Cardiac muscle cell (in vitro differentiated cells and primary cell): ENCODE measurements at regions not wholly inside any gene's neighbourhood (a gene's known extent, or its start where the extent isn't known, plus 50 kb on each side); places are given as distances from the start of the nearest gene placed in this dataset.

Experiments
- DNase-seq, 2 donors: peaks; one replicate each; pipeline versions ENCODE4 v3.0.0 to v3.0.0-alpha.2; 2010 to 2017; ENCODE audit warnings: low read depth in 1 of 2, low spot score in 1 of 2
- H3K27ac ChIP-seq: fragments of 200-600 bp; sonication (generic); 2 replicates; pipeline ENCODE4 v1.5.1; 2016
- H3K27me3 ChIP-seq: fragments of 200-600 bp; sonication (generic); 2 replicates; pipeline ENCODE4 v1.6.0; 2016; ENCODE audit warnings: control low read depth
- H3K36me3 ChIP-seq: fragments of 200-600 bp; sonication (generic); 2 replicates; pipeline ENCODE4 v1.5.1; 2016; ENCODE audit warnings: control low read depth
- H3K4me1 ChIP-seq: fragments of 200-600 bp; sonication (generic); 2 replicates; pipeline ENCODE4 v1.8.1; 2017; ENCODE audit warnings: low read depth, mild to moderate bottlenecking, mixed run types
- H3K4me3 ChIP-seq: fragments of 200-600 bp; sonication (generic); 2 replicates; pipeline ENCODE4 v1.5.1; 2016; ENCODE audit warnings: mild to moderate bottlenecking
- H3K9me3 ChIP-seq: fragments of 200-600 bp; sonication (generic); 2 replicates; pipeline ENCODE4 v1.5.1; 2017; ENCODE audit warnings: low read depth, mild to moderate bottlenecking, control low read depth
- CTCF ChIP-seq: IDR thresholded peaks from 2 replicates; pipeline ENCODE4 v1.5.1; 2012; ENCODE audit warnings: low read depth, mild to moderate bottlenecking, low read length

DNA sequence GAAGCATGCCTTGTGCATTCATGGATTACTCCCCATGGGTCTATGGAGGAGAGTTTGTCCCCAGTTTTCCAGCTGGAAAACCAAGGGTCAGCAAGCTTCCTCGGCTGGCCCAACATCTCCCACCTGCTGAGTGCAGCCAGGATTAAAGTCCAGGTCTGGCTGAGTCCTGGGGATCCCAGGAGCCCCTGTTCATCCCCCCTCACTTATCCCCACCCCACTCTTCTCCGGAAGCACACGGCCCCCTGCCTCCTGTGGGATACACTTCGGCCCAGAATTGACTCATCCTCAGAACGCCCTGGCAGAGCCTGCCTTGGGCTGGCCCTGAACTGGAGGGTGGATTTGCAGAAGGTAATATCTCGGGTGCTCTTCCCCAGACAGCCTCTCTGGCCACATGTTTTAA, 276.1 kb downstream of the NPHP4 start:
- no peak for TF ChIP-seq CTCF
- H3K4me3 ChIP-seq: no peak overlapping the region
- no peak for DNase-seq
- no peaks in the 10 kb centered on the region for H3K9me3 ChIP-seq
- H3K27me3 ChIP-seq: no peaks in the 10 kb centered on the region
- no peaks in the 10 kb centered on the region for H3K4me1 ChIP-seq
- no peaks in the 10 kb centered on the region for H3K36me3 ChIP-seq
- H3K27ac ChIP-seq: no peak overlapping the region

GRCh38 chr1:5713101-5714010, 278.9 kb downstream of the NPHP4 start:
- no peaks in the 10 kb centered on the region for H3K4me1 ChIP-seq
- H3K27me3 ChIP-seq: no peaks in the 10 kb centered on the region
- H3K36me3 ChIP-seq: no peaks in the 10 kb centered on the region
- H3K27ac ChIP-seq: no peak overlapping the region
- DNase-seq: no peak
- no peak overlapping the region for H3K4me3 ChIP-seq
- no peaks in the 10 kb centered on the region for H3K9me3 ChIP-seq
- no peak for TF ChIP-seq CTCF

DNA sequence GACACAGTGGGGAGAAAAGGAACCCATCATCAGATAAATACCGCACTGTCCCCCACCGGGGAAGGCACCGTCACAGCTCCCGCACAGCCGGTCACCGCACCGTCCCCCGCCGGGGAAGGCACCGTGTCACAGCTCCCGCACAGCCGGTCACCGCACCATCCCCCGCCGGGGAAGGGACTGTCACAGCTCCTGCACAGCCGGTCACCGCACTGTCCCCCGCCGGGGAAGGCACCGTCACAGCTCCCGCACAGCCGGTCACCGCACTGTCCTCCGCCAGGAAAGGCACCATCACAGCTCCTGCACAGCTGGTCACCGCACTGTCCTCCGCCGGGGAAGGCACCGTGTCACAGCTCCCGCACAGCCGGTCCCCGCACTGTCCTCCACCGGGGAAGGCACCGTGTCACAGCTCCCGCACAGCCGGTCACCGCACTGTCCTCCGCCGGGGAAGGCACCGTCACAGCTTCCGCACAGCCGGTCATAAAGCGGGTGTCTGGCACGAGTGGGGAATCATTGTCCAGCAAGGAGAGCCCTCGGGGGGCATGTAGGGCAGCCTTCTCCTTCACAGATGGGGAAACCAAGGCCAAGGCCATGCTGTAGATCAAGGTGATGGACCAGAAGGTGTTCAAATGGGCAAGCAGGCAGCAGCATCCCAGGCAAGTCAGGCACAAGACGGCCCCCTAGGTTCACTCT, 280.1 kb downstream of the NPHP4 start:
- Histone ChIP-seq H3K36me3 (no peaks in the 10 kb centered on the region), H3K4me1 (no peaks in the 10 kb centered on the region), H3K27ac (no peak overlapping the region), H3K27me3 (no peaks in the 10 kb centered on the region), H3K4me3 (no peak overlapping the region), H3K9me3 (no peaks in the 10 kb centered on the region)
- TF ChIP-seq CTCF: no peak
- no peak for DNase-seq

DNA sequence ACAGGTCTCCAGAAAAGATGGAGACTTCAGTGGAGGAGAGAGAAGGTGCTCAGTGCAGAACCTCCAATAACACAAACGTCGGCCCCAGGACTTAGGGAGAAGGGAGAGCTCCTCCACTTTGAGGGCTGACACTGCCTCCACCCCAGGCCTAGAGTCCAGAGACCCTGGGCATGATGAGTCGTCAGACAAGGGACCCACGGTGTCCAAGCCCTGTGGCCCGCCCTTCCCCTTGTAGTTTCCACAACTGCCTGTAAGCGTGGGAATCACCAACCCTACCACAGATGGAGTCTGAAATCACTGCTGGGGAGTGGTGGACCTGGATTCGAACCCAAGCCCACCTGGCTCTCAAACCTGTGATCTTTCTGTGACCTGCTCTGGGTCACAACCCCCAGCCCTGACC, 281.1 kb downstream of the NPHP4 start:
- no peak for TF ChIP-seq CTCF
- H3K4me3 ChIP-seq: no peak overlapping the region
- no peaks in the 10 kb centered on the region for H3K36me3 ChIP-seq
- H3K4me1 ChIP-seq: no peaks in the 10 kb centered on the region
- H3K27ac ChIP-seq: no peak overlapping the region
- no peaks in the 10 kb centered on the region for H3K9me3 ChIP-seq
- no peak for DNase-seq
- H3K27me3 ChIP-seq: no peaks in the 10 kb centered on the region

DNA sequence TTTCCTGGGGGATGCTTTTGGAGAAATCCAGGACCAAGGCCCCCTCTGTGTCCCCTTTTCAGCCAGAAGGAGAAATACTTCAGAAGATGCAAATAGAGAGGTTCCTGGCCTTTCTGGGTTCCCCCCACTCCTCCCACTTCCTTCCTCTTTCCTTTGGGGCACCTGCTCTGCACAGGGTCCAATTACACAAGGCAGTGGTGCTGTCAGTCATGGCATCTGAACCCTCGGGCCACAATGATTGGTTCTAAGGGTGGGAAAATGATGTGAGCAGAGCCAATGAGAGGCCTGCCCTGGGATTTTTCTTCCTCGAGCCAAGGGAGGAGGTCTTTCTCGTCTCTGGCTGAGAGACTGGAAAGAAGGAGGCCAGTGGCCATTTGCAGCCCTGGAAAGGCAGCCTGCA, 282.2 kb downstream of the NPHP4 start:
- Histone ChIP-seq H3K36me3 (no peaks in the 10 kb centered on the region), H3K27me3 (no peaks in the 10 kb centered on the region), H3K4me3 (no peak overlapping the region), H3K4me1 (no peaks in the 10 kb centered on the region), H3K27ac (no peak overlapping the region), H3K9me3 (no peaks in the 10 kb centered on the region)
- no peak for TF ChIP-seq CTCF
- no peak for DNase-seq
